H1 (cell line): ENCODE measurements at regions not wholly inside any gene's neighbourhood (a gene's known extent, or its start where the extent isn't known, plus 50 kb on each side); places are given as distances from the start of the nearest gene placed in this dataset.

Experiments used
- CTCF ChIA-PET: fragments of 300-600 bp; sonication (Branson Sonifier 250); formaldehyde crosslinking; loops from one replicate; lab custom pipeline; 2021; ENCODE audit not compliant: partially characterized antibody; lab: Charles Lee
- POLR2A ChIA-PET: fragments of 300-600 bp; sonication (Branson Sonifier 250); formaldehyde crosslinking; loops from one replicate; lab custom pipeline; 2021; ENCODE audit warnings: inconsistent platforms; ENCODE audit not compliant: partially characterized antibody; lab: Charles Lee
- DNase-seq, 2 experiments: peaks; one replicate each; pipeline versions ENCODE4 v3.0.0 to v3.0.0-alpha.2; 2010 to 2022; ENCODE audit warnings: low spot score in 2 of 2, low read depth in 1 of 2, mixed read lengths in 1 of 2
- FAIRE-seq: peaks from 2 replicates; lab custom pipeline; 2011; peaks lifted over from hg19 to GRCh38; lab: Jason Lieb, UNC
- H2AFZ ChIP-seq: 2 replicates; pipeline ENCODE4 v1.8.1; 2012; ENCODE audit warnings: low read length, inconsistent platforms
- H2AK5ac ChIP-seq: 2 replicates; pipeline ENCODE4 v1.6.1; 2013; ENCODE audit warnings: low read depth, low read length
- H2BK120ac ChIP-seq: replicated peaks from 2 replicates; pipeline ENCODE3; 2013; ENCODE audit warnings: low read depth, low read length, inconsistent platforms
- H2BK12ac ChIP-seq: 2 replicates; pipeline ENCODE4 v1.6.1; 2013; ENCODE audit warnings: low read depth, low read length
- H2BK15ac ChIP-seq: 2 replicates; pipeline ENCODE4 v1.6.1; 2013; ENCODE audit warnings: low read length
- H2BK20ac ChIP-seq: 2 replicates; pipeline ENCODE4 v1.6.1; 2013; ENCODE audit warnings: low read length
- H2BK5ac ChIP-seq: 2 replicates; pipeline ENCODE4 v1.6.1; 2013; ENCODE audit warnings: low read depth, low read length
- H3K14ac ChIP-seq: 2 replicates; pipeline ENCODE4 v1.6.1; 2013; ENCODE audit warnings: inconsistent platforms; ENCODE audit not compliant: insufficient read length
- H3K18ac ChIP-seq: 2 replicates; pipeline ENCODE4 v1.6.1; 2013; ENCODE audit warnings: low read length; ENCODE audit errors: extremely low read depth
- H3K23ac ChIP-seq: 2 replicates; pipeline ENCODE4 v1.6.1; 2013; ENCODE audit warnings: inconsistent platforms; ENCODE audit not compliant: insufficient read length
- H3K23me2 ChIP-seq: 2 replicates; pipeline ENCODE4 v1.6.1; 2013; ENCODE audit warnings: low read depth, low read length
- H3K27ac ChIP-seq: 2 replicates; pipeline ENCODE4 v1.6.1; 2011; ENCODE audit warnings: low read depth, low read length, inconsistent platforms
- H3K27me3 ChIP-seq, 4 experiments: replicated peaks in 1 of 4; 1 replicate in 1 of 4; 2 replicates in 3 of 4; pipeline versions ENCODE4 v1.6.1 to v1.8.1; 2011 to 2013; ENCODE audit warnings: low read length in 3 of 4, mild to moderate bottlenecking in 3 of 4, inconsistent platforms in 2 of 4, mixed read lengths in 2 of 4, moderate library complexity in 1 of 4; ENCODE audit not compliant: control insufficient read depth in 3 of 4, insufficient read depth in 3 of 4; ENCODE audit errors: extremely low read depth in 1 of 4
- H3K36me3 ChIP-seq, 4 experiments: 2 replicates each; pipeline versions ENCODE4 v1.6.1 to v1.8.1; 2011 to 2013; ENCODE audit warnings: mild to moderate bottlenecking in 4 of 4, low read length in 3 of 4, moderate library complexity in 2 of 4, control low read depth in 1 of 4, inconsistent platforms in 1 of 4; ENCODE audit not compliant: insufficient read depth in 4 of 4, control insufficient read depth in 2 of 4
- H3K4ac ChIP-seq: replicated peaks from 2 replicates; pipeline ENCODE3; 2013; ENCODE audit warnings: low read length, low read depth, mixed read lengths, inconsistent platforms; ENCODE audit not compliant: insufficient read length
- H3K4me1 ChIP-seq, 4 experiments: replicated peaks in 1 of 4; 1 replicate in 1 of 4; 2 replicates in 3 of 4; pipeline versions ENCODE4 v1.6.1 to v1.8.1; 2011 to 2013; ENCODE audit warnings: low read length in 3 of 4, inconsistent platforms in 2 of 4, mixed read lengths in 1 of 4; ENCODE audit not compliant: insufficient read depth in 4 of 4, control insufficient read depth in 3 of 4
- H3K4me2 ChIP-seq, 2 experiments: 2 replicates each; pipeline versions ENCODE4 v1.6.1 to v1.8.1; 2011 to 2013; ENCODE audit warnings: low read depth in 2 of 2, low read length in 2 of 2, control low read depth in 1 of 2, inconsistent platforms in 1 of 2, mild to moderate bottlenecking in 1 of 2; ENCODE audit not compliant: insufficient read depth in 1 of 2
- H3K4me3 ChIP-seq, 4 experiments: fragments of 200-600, 300-600 bp in 1 of 4; sonication (generic), shearing (Covaris generic), sonication (Bioruptor Twin) in 1 of 4; 2 replicates each; pipeline versions ENCODE4 v1.5.1 to v1.8.1; 2011 to 2016; ENCODE audit warnings: low read length in 4 of 4, low read depth in 3 of 4, control low read depth in 2 of 4, inconsistent platforms in 2 of 4, mild to moderate bottlenecking in 2 of 4, mixed read lengths in 1 of 4, moderate library complexity in 1 of 4; ENCODE audit not compliant: insufficient read depth in 2 of 4; ENCODE audit errors: extremely low read depth in 1 of 4
- H3K56ac ChIP-seq: replicated peaks from 2 replicates; pipeline ENCODE3; 2013; ENCODE audit warnings: low read depth, mild to moderate bottlenecking, mixed read lengths, low read length, inconsistent platforms; ENCODE audit not compliant: insufficient read length
- H3K79me1 ChIP-seq: 2 replicates; pipeline ENCODE4 v1.6.1; 2013; ENCODE audit warnings: low read depth, low read length, control low read depth
- H3K79me2 ChIP-seq, 2 experiments: 2 replicates each; pipeline versions ENCODE4 v1.6.1 to v1.8.1; 2012 to 2013; ENCODE audit warnings: low read length in 2 of 2, mild to moderate bottlenecking in 2 of 2, inconsistent platforms in 1 of 2; ENCODE audit not compliant: insufficient read depth in 2 of 2, control insufficient read depth in 1 of 2
- H3K9ac ChIP-seq, 4 experiments: replicated peaks in 1 of 4; 1 replicate in 1 of 4; 2 replicates in 3 of 4; pipeline versions ENCODE4 v1.6.1 to v1.8.1; 2011 to 2013; ENCODE audit warnings: low read depth in 3 of 4, low read length in 3 of 4, control low read depth in 2 of 4, mild to moderate bottlenecking in 2 of 4, moderate library complexity in 2 of 4, inconsistent platforms in 1 of 4; ENCODE audit errors: extremely low read depth in 1 of 4
- H3K9me3 ChIP-seq, 2 experiments: 2 replicates each; pipeline versions ENCODE4 v1.6.1 to v1.8.1; 2012 to 2013; ENCODE audit warnings: mild to moderate bottlenecking in 2 of 2, moderate library complexity in 2 of 2, control low read depth in 1 of 2, inconsistent platforms in 1 of 2, low read depth in 1 of 2, low read length in 1 of 2, mixed read lengths in 1 of 2; ENCODE audit not compliant: insufficient read depth in 2 of 2
- H4K20me1 ChIP-seq, 2 experiments: replicated peaks in 1 of 2; 2 replicates each; pipeline versions ENCODE3 to v1.8.1; 2011 to 2013; ENCODE audit warnings: inconsistent platforms in 2 of 2, low read length in 2 of 2, mild to moderate bottlenecking in 1 of 2; ENCODE audit not compliant: insufficient read depth in 2 of 2, control insufficient read depth in 1 of 2
- H4K5ac ChIP-seq: 2 replicates; pipeline ENCODE4 v1.6.1; 2013; ENCODE audit warnings: low read length, low read depth, mixed read lengths, inconsistent platforms; ENCODE audit not compliant: insufficient read length
- H4K8ac ChIP-seq: 2 replicates; pipeline ENCODE4 v1.8.0; 2013; ENCODE audit warnings: mild to moderate bottlenecking, moderate library complexity, low read length, inconsistent platforms; ENCODE audit not compliant: insufficient read depth; ENCODE audit errors: extremely low read depth
- H4K91ac ChIP-seq: replicated peaks from 2 replicates; pipeline ENCODE3; 2013; ENCODE audit warnings: low read length, mixed read lengths, inconsistent platforms; ENCODE audit not compliant: insufficient read length
- CHD7 ChIP-seq: fragments of 300-600 bp; sonication (generic); IDR thresholded peaks from 2 replicates; pipeline ENCODE4 v1.7.1; 2012; ENCODE audit warnings: low read length, moderate library complexity, mild to moderate bottlenecking, inconsistent platforms; ENCODE audit not compliant: insufficient replicate concordance
- SRF ChIP-seq: IDR thresholded peaks from 2 replicates; pipeline ENCODE4 v1.6.1; 2011; ENCODE audit warnings: mild to moderate bottlenecking, low read depth, low read length, moderate library complexity

DNA sequence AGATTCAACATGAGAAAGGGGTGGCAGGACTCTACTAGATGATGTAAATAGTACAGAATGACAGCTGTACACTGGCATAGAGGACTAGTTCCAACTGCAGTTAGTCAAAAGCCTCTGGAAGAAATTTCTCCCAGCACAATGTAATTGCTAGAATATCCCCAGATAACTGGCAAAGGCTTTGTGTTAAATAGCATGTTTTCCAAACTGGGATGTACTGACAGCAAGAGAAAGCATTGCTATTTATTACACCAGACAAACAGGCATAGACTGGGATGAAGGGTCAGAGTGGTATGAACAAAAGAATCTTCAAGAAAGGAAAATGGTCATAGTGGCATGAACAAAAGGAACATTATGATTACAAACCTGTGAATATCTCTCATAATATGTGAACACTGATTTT is 115.9 kb upstream of the CXADR start:
- no peak overlapping the region for H3K14ac ChIP-seq
- no peaks in the 10 kb centered on the region for H3K27me3 ChIP-seq
- no peak overlapping the region for H3K4ac ChIP-seq
- H3K23me2 ChIP-seq = no peaks in the 10 kb centered on the region
- H3K27ac ChIP-seq = no peak overlapping the region
- H3K36me3 ChIP-seq = no peaks in the 10 kb centered on the region
- no peaks in the 10 kb centered on the region for H3K9me3 ChIP-seq
- H4K8ac ChIP-seq = no peak overlapping the region
- H2BK120ac ChIP-seq = no peak overlapping the region
- H2BK5ac ChIP-seq = no peak overlapping the region
- H3K79me2 ChIP-seq = no peaks in the 10 kb centered on the region
- ChIA-PET CTCF (interaction anchor here (0.7 to 1.4 kb wide), 2 partner anchors 9 to 222 kb away, joined by 4 to 5 read pairs; no protein-coding TSS in a partner anchor), POLR2A (no interaction called here)
- H3K4me1 ChIP-seq = no peaks in the 10 kb centered on the region
- H3K4me3 ChIP-seq = no peak overlapping the region
- no peaks in the 10 kb centered on the region for H4K20me1 ChIP-seq
- FAIRE-seq (no peak), DNase-seq (no peak)
- no peak overlapping the region for H3K9ac ChIP-seq
- H2AFZ ChIP-seq = no peak overlapping the region
- no peak overlapping the region for H2BK20ac ChIP-seq
- no peak overlapping the region for H3K4me2 ChIP-seq
- H3K23ac ChIP-seq = no peak overlapping the region
- no peak overlapping the region for H2BK12ac ChIP-seq
- no peak overlapping the region for H3K18ac ChIP-seq
- H3K79me1 ChIP-seq = no peaks in the 10 kb centered on the region
- H4K91ac ChIP-seq = no peak overlapping the region
- H2AK5ac ChIP-seq = no peak overlapping the region
- no peak overlapping the region for H2BK15ac ChIP-seq
- H3K56ac ChIP-seq = peak overlapping the region; percentile 79
- no peak overlapping the region for H4K5ac ChIP-seq
- TF ChIP-seq SRF (no peak), CHD7 (no peak)
